ENCODE measurements at regions not wholly inside any gene's neighbourhood (a gene's known extent, or its start where the extent isn't known, plus 50 kb on each side); places are given as distances from the start of the nearest gene placed in this dataset.

DNA sequence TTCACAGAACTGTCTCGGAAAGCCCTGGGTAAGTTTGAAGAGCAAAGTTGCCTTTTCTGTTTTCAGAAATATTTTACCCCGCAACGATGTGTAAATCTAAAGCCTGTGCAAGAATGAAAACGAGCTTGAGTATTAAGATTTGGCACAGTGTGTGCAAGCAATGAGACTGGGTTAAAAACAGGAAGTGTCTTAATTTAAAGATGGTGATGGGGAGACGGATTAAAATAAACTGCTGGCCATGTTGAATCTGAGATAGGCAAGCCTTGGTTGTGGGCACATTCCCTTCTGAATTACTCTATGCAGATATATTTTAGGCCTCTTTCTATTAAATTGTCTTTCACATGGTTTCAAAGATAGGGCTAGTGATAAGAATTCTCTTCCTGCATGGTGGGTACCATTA, 294.2 kb upstream of the DMRT1 start:
- TF ChIP-seq, protein P1, sequence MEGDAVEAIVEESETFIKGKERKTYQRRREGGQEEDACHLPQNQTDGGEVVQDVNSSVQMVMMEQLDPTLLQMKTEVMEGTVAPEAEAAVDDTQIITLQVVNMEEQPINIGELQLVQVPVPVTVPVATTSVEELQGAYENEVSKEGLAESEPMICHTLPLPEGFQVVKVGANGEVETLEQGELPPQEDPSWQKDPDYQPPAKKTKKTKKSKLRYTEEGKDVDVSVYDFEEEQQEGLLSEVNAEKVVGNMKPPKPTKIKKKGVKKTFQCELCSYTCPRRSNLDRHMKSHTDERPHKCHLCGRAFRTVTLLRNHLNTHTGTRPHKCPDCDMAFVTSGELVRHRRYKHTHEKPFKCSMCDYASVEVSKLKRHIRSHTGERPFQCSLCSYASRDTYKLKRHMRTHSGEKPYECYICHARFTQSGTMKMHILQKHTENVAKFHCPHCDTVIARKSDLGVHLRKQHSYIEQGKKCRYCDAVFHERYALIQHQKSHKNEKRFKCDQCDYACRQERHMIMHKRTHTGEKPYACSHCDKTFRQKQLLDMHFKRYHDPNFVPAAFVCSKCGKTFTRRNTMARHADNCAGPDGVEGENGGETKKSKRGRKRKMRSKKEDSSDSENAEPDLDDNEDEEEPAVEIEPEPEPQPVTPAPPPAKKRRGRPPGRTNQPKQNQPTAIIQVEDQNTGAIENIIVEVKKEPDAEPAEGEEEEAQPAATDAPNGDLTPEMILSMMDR (conservative IDR thresholded peaks at IDR 0.05; ENCODE audit: low read depth in 2 of 2) = no peak
- TF ChIP-seq JUNB (IDR thresholded peaks at IDR 0.05; ENCODE audit: unreplicated experiment) = no peak
- no peak for TF ChIP-seq EZH2 (IDR thresholded peaks at IDR 0.05; ENCODE audit: low read depth, unreplicated experiment)

Measured in GM23338 (cell line).